ENCODE measurements at regions not wholly inside any gene's neighbourhood (a gene's known extent, or its start where the extent isn't known, plus 50 kb on each side); places are given as distances from the start of the nearest gene placed in this dataset.
A peak's percentile ranks its signal among the peaks of the same experiment; 100 is the strongest.

- H3K4me3 ChIP-seq: no peak overlapping the region
- DNase-seq (ENCODE audit: low spot score): no peak
- H3K27ac ChIP-seq: no peak overlapping the region
- no peak for TF ChIP-seq CTCF (IDR thresholded peaks at IDR 0.05)
These were observed 135.9 kb downstream of the ACKR3 start for GRCh38 chr2:236705295-236706105.

GRCh38 chr2:236706288-236706687, 136.7 kb downstream of the ACKR3 start:
- no peak for TF ChIP-seq CTCF (IDR thresholded peaks at IDR 0.05)
- Histone ChIP-seq H3K4me3 (no peak overlapping the region), H3K27ac (no peak overlapping the region)
- DNase-seq (ENCODE audit: low spot score): no peak

GRCh38 chr2:236706803-236707202, 137.2 kb downstream of the ACKR3 start:
- no peak for DNase-seq (ENCODE audit: low spot score)
- Histone ChIP-seq H3K27ac (no peak overlapping the region), H3K4me3 (no peak overlapping the region)
- TF ChIP-seq CTCF (IDR thresholded peaks at IDR 0.05): no peak

- DNase-seq (ENCODE audit: low spot score): no peak
- no peak for TF ChIP-seq CTCF (IDR thresholded peaks at IDR 0.05)
- H3K4me3 ChIP-seq: no peak overlapping the region
- peak overlapping the region in 1 of 2 donors; percentile 24 for H3K27ac ChIP-seq
These were observed 141.8 kb downstream of the ACKR3 start for GRCh38 chr2:236711440-236711839.

- TF ChIP-seq CTCF (IDR thresholded peaks at IDR 0.05): no peak
- H3K4me3 ChIP-seq: no peak overlapping the region
- DNase-seq (ENCODE audit: low spot score): no peak
- no peak overlapping the region for H3K27ac ChIP-seq
These were observed 142.7 kb downstream of the ACKR3 start for GRCh38 chr2:236712304-236712703.

- no peak overlapping the region for H3K27ac ChIP-seq
- no peak overlapping the region for H3K4me3 ChIP-seq
- no peak for TF ChIP-seq CTCF (IDR thresholded peaks at IDR 0.05)
- DNase-seq (ENCODE audit: low spot score): no peak
These were observed 143.5 kb downstream of the ACKR3 start for GRCh38 chr2:236712961-236713673.

- no peak overlapping the region for H3K4me3 ChIP-seq
- H3K27ac ChIP-seq: no peak overlapping the region
- DNase-seq (ENCODE audit: low spot score): no peak
- TF ChIP-seq CTCF (IDR thresholded peaks at IDR 0.05): no peak
These were observed 144.5 kb downstream of the ACKR3 start for GRCh38 chr2:236714080-236714479.
